ENCODE measurements at regions not wholly inside any gene's neighbourhood (a gene's known extent, or its start where the extent isn't known, plus 50 kb on each side); places are given as distances from the start of the nearest gene placed in this dataset.

GRCh38 chr6:153698001-153698400, 341.0 kb upstream of the OPRM1 start:
- H3K9me3 Mint-ChIP-seq = peaks cover 5% of the 10 kb centered on the region
- no peaks in the 10 kb centered on the region for H3K4me1 Mint-ChIP-seq
- no peak overlapping the region for H3K27ac Mint-ChIP-seq
- no peak for TF ChIP-seq CTCF (IDR thresholded peaks at IDR 0.05)
- H3K27me3 Mint-ChIP-seq = no peaks in the 10 kb centered on the region
- POLR2A ChIA-PET = no interaction called here
- DNase-seq (no peak), ATAC-seq (ENCODE audit: low read depth) (no peak)
- intact Hi-C loops (cut with micrococcal nuclease) = no loop called here
- CTCF ChIA-PET = no interaction called here
- H3K36me3 Mint-ChIP-seq (ENCODE audit: low read depth) = no peaks in the 10 kb centered on the region
- H3K4me3 Mint-ChIP-seq = no peak overlapping the region

DNA sequence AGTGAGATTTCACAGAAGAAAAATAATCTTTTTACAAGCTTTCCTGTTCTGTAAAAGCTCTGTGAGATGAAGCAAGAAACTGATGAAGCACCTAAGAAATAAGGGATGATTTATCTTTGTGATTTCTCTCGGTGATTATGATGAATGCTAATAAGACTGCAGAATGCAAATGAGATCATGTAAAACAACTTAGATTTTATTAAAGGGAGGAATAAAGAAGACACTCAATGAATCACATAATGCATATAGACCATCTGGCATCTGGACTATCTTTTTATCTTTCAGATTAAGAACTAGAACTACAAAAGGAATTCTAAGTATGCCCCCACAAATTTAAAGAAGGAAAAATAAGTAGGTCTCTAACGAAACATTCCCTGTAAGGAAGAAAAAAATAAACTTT, 361.5 kb upstream of the OPRM1 start:
- H3K4me1 Mint-ChIP-seq = no peaks in the 10 kb centered on the region
- H3K27ac Mint-ChIP-seq = no peak overlapping the region
- peaks cover 8% of the 10 kb centered on the region for H3K9me3 Mint-ChIP-seq
- CTCF ChIA-PET = no interaction called here
- no peak for ATAC-seq (ENCODE audit: low read depth)
- no peaks in the 10 kb centered on the region for H3K36me3 Mint-ChIP-seq (ENCODE audit: low read depth)
- intact Hi-C loops (cut with micrococcal nuclease) = no loop called here
- POLR2A ChIA-PET = no interaction called here
- H3K27me3 Mint-ChIP-seq = no peaks in the 10 kb centered on the region
- no peak overlapping the region for H3K4me3 Mint-ChIP-seq
- TF ChIP-seq CTCF (IDR thresholded peaks at IDR 0.05) = no peak
- no peak for DNase-seq

DNA sequence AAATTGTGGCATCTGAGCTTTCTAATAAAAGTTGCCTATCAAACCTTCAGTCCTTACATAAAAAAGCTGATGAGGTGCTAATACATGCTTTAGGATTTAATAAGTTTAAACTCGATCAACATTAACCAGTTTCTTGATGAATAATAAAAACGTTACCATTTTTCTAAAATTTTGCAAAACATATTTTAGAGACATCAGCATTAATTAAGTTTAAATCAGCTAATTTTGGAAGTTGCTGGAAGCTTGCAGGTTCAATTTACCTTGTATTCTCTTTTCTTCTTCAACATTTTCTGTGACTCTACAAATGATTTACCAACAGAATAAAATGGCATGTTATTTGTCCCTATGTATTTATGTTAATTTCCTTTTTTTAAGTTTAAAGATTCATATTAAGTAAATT, 365.3 kb upstream of the OPRM1 start:
- Mint-ChIP-seq H3K27ac (no peak overlapping the region), H3K4me3 (no peak overlapping the region), H3K36me3 (ENCODE audit: low read depth) (no peaks in the 10 kb centered on the region), H3K4me1 (no peaks in the 10 kb centered on the region), H3K27me3 (no peaks in the 10 kb centered on the region), H3K9me3 (peaks cover 4% of the 10 kb centered on the region)
- no peak for TF ChIP-seq CTCF (IDR thresholded peaks at IDR 0.05)
- ChIA-PET POLR2A (no interaction called here), CTCF (no interaction called here)
- no peak for DNase-seq
- intact Hi-C loops (cut with micrococcal nuclease) = no loop called here
- ATAC-seq (ENCODE audit: low read depth) = no peak

GRCh38 chr6:153673225-153673624, 365.8 kb upstream of the OPRM1 start:
- H3K4me3 Mint-ChIP-seq = no peak overlapping the region
- DNase-seq (no peak), ATAC-seq (ENCODE audit: low read depth) (no peak)
- peaks cover 4% of the 10 kb centered on the region for H3K9me3 Mint-ChIP-seq
- H3K4me1 Mint-ChIP-seq = no peaks in the 10 kb centered on the region
- H3K27me3 Mint-ChIP-seq = no peaks in the 10 kb centered on the region
- no peaks in the 10 kb centered on the region for H3K36me3 Mint-ChIP-seq (ENCODE audit: low read depth)
- TF ChIP-seq CTCF (IDR thresholded peaks at IDR 0.05) = no peak
- CTCF ChIA-PET = no interaction called here
- intact Hi-C loops (cut with micrococcal nuclease) = no loop called here
- POLR2A ChIA-PET = no interaction called here
- H3K27ac Mint-ChIP-seq = no peak overlapping the region

DNA sequence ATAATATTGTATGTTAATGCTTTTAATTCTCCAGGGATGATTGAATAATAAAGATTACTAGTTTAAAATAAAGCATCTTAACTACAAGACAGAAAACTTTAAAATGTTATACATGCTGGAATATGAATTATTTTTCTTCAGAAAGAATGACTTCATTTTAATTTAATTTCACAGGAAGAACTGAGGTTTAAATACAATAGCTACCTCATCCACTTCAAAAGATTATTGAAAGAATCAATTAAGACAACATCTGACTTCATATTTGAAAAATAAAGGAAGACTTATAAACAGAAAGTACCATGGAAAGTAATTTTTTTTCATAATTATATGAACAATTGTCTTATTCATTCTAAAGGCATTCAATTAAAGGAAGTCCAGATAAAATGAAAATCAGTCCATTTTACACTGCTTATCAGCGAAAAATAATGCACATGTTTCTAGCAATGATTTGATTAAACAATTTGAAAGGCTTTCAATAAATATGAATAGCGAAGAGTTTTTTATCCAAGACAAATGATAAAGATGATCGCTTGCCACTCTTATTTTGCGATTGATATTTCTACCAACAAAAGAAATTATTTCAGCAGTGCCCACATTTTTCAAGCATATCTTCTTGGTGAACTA, 368.5 kb upstream of the OPRM1 start:
- CTCF ChIA-PET = no interaction called here
- no peak overlapping the region for H3K4me3 Mint-ChIP-seq
- POLR2A ChIA-PET = no interaction called here
- DNase-seq (no peak), ATAC-seq (ENCODE audit: low read depth) (no peak)
- H3K36me3 Mint-ChIP-seq (ENCODE audit: low read depth) = no peaks in the 10 kb centered on the region
- TF ChIP-seq CTCF (IDR thresholded peaks at IDR 0.05) = no peak
- H3K27me3 Mint-ChIP-seq = no peaks in the 10 kb centered on the region
- intact Hi-C loops (cut with micrococcal nuclease) = no loop called here
- H3K27ac Mint-ChIP-seq = no peak overlapping the region
- no peaks in the 10 kb centered on the region for H3K9me3 Mint-ChIP-seq
- no peaks in the 10 kb centered on the region for H3K4me1 Mint-ChIP-seq
